Spinal cord (tissue), 9 donors: ENCODE measurements at regions not wholly inside any gene's neighbourhood (a gene's known extent, or its start where the extent isn't known, plus 50 kb on each side); places are given as distances from the start of the nearest gene placed in this dataset.

Experiments
- DNase-seq, 6 donors: peaks; one replicate each; pipeline versions ENCODE4 v3.0.0 to v3.0.0-alpha.2; 2013 to 2015; ENCODE audit warnings: low spot score in 6 of 6, low read depth in 4 of 6
- H3K27ac ChIP-seq: one replicate; pipeline ENCODE4 v1.5.1; 2013; ENCODE audit warnings: low read depth, low read length, control low read depth
- H3K27me3 ChIP-seq: one replicate; pipeline ENCODE4 v1.6.1; 2013; ENCODE audit warnings: low read length; ENCODE audit not compliant: control insufficient read depth, insufficient read depth
- H3K36me3 ChIP-seq: one replicate; pipeline ENCODE4 v1.6.1; 2013; ENCODE audit warnings: low read length; ENCODE audit not compliant: control insufficient read depth, insufficient read depth
- H3K4me1 ChIP-seq: one replicate; pipeline ENCODE4 v1.6.1; 2013; ENCODE audit warnings: low read length; ENCODE audit not compliant: control insufficient read depth, insufficient read depth
- H3K4me3 ChIP-seq: one replicate; pipeline ENCODE4 v1.5.1; 2013; ENCODE audit warnings: low read depth, low read length, control low read depth
- H3K9me3 ChIP-seq: one replicate; pipeline ENCODE4 v1.6.1; 2013; ENCODE audit warnings: low read length; ENCODE audit not compliant: control insufficient read depth, insufficient read depth
- WGBS: methylation state at CpG from one replicate; pipeline ENCODE4 v1.1.5; 2013; ENCODE audit warnings: missing lambda C conversion rate; ENCODE audit not compliant: insufficient coverage; 5-methylcytosine and 5-hydroxymethylcytosine counted together
- donor health status: healthy.

DNA sequence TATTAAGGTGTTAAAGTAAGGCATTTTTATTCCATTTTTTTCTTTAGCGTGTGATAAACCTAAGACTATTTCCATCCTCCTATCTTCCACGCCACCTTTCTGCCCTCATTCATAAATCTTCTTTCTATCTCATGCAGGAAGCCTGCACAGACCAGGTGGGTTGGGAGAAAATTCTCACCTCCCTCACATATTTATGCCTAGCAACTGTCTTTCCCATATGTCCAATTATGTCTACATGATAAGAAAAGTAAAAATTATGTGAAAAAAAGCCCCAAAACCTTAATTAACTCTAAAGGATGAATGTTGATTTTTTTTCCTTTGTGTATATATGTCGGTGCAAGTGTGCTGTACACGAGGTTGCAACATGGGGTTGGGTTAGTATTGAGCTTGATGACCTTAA lies 225.6 kb upstream of the GCFC2 start:
- no CpG with 5 or more reads among the region's 4 CpGs for WGBS
- Histone ChIP-seq H3K4me1 (no peaks in the 10 kb centered on the region), H3K4me3 (no peak overlapping the region), H3K27me3 (no peaks in the 10 kb centered on the region), H3K36me3 (no peaks in the 10 kb centered on the region), H3K27ac (no peak overlapping the region), H3K9me3 (no peaks in the 10 kb centered on the region)
- peak in 1 of 6 donors; percentile 64 for DNase-seq

- peak in 1 of 6 donors; percentile 57 for DNase-seq
- H3K27me3 ChIP-seq: no peaks in the 10 kb centered on the region
- no peak overlapping the region for H3K4me3 ChIP-seq
- no peaks in the 10 kb centered on the region for H3K36me3 ChIP-seq
- H3K27ac ChIP-seq: no peak overlapping the region
- H3K4me1 ChIP-seq: no peaks in the 10 kb centered on the region
- no CpG with 5 or more reads among the region's 2 CpGs for WGBS
- no peaks in the 10 kb centered on the region for H3K9me3 ChIP-seq
Observed at GRCh38 chr2:75932996-75933395, 222.3 kb upstream of the GCFC2 start.

GRCh38 chr2:75928093-75928492 lies 217.4 kb upstream of the GCFC2 start:
- H3K27ac ChIP-seq: no peak overlapping the region
- no peaks in the 10 kb centered on the region for H3K9me3 ChIP-seq
- no peak for DNase-seq
- no peaks in the 10 kb centered on the region for H3K4me1 ChIP-seq
- no peak overlapping the region for H3K4me3 ChIP-seq
- no peaks in the 10 kb centered on the region for H3K27me3 ChIP-seq
- WGBS: no CpG with 5 or more reads among the region's 2 CpGs
- no peaks in the 10 kb centered on the region for H3K36me3 ChIP-seq

- H3K27me3 ChIP-seq: no peaks in the 10 kb centered on the region
- H3K27ac ChIP-seq: no peak overlapping the region
- no peaks in the 10 kb centered on the region for H3K36me3 ChIP-seq
- H3K4me3 ChIP-seq: no peak overlapping the region
- no peak for DNase-seq
- H3K4me1 ChIP-seq: peaks cover 3% of the 10 kb centered on the region
- no peaks in the 10 kb centered on the region for H3K9me3 ChIP-seq
- WGBS: no CpG with 5 or more reads among the region's 3 CpGs
Observed at GRCh38 chr2:75925331-75926024, 214.8 kb upstream of the GCFC2 start.

DNA sequence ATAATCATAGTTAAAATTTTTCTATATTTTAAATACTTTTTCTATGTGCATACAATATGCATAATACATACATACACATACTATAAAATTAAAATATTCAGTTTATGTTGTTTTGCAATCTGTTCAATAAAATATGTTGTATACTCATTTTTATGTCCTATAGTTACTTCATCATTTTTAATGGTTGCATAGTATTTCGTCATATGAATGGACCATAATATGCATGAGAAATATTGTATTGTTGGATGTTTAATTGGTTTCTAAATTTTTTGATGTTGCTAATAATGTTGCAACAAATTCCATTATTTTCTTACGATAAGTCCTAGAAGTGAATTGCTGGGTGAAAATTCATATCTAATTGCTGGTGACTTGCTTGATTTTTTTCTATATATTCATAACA lies 211.5 kb upstream of the GCFC2 start:
- Histone ChIP-seq H3K4me3 (no peak overlapping the region), H3K36me3 (no peaks in the 10 kb centered on the region), H3K27ac (no peak overlapping the region), H3K9me3 (no peaks in the 10 kb centered on the region), H3K27me3 (no peaks in the 10 kb centered on the region), H3K4me1 (peaks cover 3% of the 10 kb centered on the region)
- DNase-seq: no peak
- no CpG with 5 or more reads among the region's 2 CpGs for WGBS

GRCh38 chr2:75920859-75921551 lies 210.3 kb upstream of the GCFC2 start:
- Histone ChIP-seq H3K4me1 (peaks cover 3% of the 10 kb centered on the region), H3K36me3 (no peaks in the 10 kb centered on the region), H3K9me3 (peaks cover 2% of the 10 kb centered on the region), H3K27me3 (no peaks in the 10 kb centered on the region), H3K27ac (peak overlapping the region; percentile 80), H3K4me3 (peak overlapping the region; percentile 6)
- WGBS: 0% methylated on average over 1 of the region's 8 CpGs
- peak; percentile 48 to 91 (median 59) for DNase-seq

GRCh38 chr2:75915851-75916634 lies 205.3 kb upstream of the GCFC2 start:
- Histone ChIP-seq H3K36me3 (no peaks in the 10 kb centered on the region), H3K9me3 (peaks cover 3% of the 10 kb centered on the region), H3K4me3 (no peak overlapping the region), H3K27ac (no peak overlapping the region), H3K4me1 (peaks cover 3% of the 10 kb centered on the region), H3K27me3 (no peaks in the 10 kb centered on the region)
- no peak for DNase-seq
- 97% methylated on average over 4 of the region's 5 CpGs for WGBS

- H3K4me3 ChIP-seq: no peak overlapping the region
- WGBS: no CpG with 5 or more reads among the region's 5 CpGs
- H3K27ac ChIP-seq: no peak overlapping the region
- H3K36me3 ChIP-seq: no peaks in the 10 kb centered on the region
- no peaks in the 10 kb centered on the region for H3K9me3 ChIP-seq
- no peaks in the 10 kb centered on the region for H3K27me3 ChIP-seq
- DNase-seq: peak in 3 of 6 donors; percentile 9 to 61 (median 50)
- no peaks in the 10 kb centered on the region for H3K4me1 ChIP-seq
Observed at GRCh38 chr2:75896779-75897366, 186.2 kb upstream of the GCFC2 start.

DNA sequence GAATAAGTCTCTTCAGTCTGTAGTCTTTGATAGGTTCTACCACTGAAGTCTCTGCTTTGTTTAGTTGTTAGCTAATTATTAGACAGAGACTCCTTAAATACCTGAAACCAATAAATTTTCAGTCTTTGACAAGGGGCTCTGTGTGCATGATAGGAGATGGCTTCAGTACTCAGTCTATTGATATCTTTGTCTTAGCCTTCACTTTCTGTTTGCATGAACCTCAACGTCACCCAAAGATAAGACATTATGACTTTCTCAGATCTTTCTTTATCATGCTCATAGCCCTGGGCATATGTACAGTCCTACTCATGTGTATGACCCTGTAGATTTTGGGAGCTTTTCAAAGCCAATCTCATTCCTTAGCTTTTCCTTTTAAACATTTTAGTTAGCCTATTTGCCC lies 183.5 kb upstream of the GCFC2 start:
- DNase-seq: no peak
- Histone ChIP-seq H3K9me3 (no peaks in the 10 kb centered on the region), H3K4me1 (no peaks in the 10 kb centered on the region), H3K4me3 (no peak overlapping the region), H3K27me3 (no peaks in the 10 kb centered on the region), H3K36me3 (no peaks in the 10 kb centered on the region), H3K27ac (no peak overlapping the region)
- 80% methylated on average over 1 of the region's 1 CpG for WGBS
